ENCODE measurements at regions not wholly inside any gene's neighbourhood (a gene's known extent, or its start where the extent isn't known, plus 50 kb on each side); places are given as distances from the start of the nearest gene placed in this dataset.

DNA sequence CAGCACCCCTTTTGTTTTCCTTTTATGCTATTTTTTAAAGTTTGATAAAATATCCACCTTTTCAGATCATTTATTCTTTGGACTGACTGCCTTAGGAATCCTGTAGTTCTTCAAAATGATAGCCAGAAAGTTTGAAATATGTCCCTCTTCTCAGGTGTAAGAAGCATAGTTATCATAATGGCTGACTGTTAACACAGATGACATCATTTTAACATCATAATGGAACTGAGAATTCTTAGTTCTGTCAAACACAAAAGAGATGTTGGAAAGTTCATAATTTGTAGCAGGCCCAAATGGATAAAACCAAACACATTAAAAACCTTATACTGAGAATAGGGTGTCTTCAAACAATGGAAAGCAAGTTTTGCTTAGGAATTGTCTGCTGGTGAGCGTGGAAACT, 1254.4 kb downstream of the ADGRL3 start:
- TF ChIP-seq, protein P1, sequence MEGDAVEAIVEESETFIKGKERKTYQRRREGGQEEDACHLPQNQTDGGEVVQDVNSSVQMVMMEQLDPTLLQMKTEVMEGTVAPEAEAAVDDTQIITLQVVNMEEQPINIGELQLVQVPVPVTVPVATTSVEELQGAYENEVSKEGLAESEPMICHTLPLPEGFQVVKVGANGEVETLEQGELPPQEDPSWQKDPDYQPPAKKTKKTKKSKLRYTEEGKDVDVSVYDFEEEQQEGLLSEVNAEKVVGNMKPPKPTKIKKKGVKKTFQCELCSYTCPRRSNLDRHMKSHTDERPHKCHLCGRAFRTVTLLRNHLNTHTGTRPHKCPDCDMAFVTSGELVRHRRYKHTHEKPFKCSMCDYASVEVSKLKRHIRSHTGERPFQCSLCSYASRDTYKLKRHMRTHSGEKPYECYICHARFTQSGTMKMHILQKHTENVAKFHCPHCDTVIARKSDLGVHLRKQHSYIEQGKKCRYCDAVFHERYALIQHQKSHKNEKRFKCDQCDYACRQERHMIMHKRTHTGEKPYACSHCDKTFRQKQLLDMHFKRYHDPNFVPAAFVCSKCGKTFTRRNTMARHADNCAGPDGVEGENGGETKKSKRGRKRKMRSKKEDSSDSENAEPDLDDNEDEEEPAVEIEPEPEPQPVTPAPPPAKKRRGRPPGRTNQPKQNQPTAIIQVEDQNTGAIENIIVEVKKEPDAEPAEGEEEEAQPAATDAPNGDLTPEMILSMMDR (conservative IDR thresholded peaks at IDR 0.05; ENCODE audit: low read length): no peak
- no peak for TF ChIP-seq EZH2phosphoT487 (IDR thresholded peaks at IDR 0.05; ENCODE audit: borderline replicate concordance, low read depth, low read length)

All from OCI-LY7 (cell line).